ENCODE measurements at regions not wholly inside any gene's neighbourhood (a gene's known extent, or its start where the extent isn't known, plus 50 kb on each side); places are given as distances from the start of the nearest gene placed in this dataset.

DNA sequence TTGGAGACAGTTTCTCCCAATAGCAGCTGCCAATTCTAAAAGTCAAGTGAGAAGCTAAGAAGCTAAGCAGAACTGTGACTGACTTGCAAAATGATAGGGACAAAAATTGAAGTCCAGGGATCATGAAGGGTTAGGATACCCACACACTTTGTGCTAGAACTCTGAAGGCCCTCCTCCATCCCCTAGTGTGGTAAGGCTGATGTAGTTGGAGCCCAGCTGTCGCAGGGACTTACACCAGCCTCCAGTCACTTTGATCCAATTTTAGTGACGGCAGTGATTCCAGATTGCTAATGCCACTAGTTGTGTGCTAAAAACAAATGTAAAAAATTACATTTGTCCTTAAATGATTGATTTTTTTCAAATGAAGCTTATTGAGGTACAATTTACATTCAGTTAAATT, 742.7 kb upstream of the ZNF608 start:
- no TSS peak for BruUV-seq (replicated peaks)

More for the DNA sequence above, 742.7 kb upstream of the ZNF608 start:
- Histone ChIP-seq H3K9me3 (ENCODE audit: low read length) (peaks cover 19% of the 10 kb centered on the region), H3K4me1 (ENCODE audit: insufficient read depth, low read length) (no peaks in the 10 kb centered on the region), H3K36me3 (replicated peaks in 1 of 2; ENCODE audit: control insufficient read depth in 1 of 2, insufficient read depth in 2 of 2, low read length in 2 of 2) (no peaks in the 10 kb centered on the region), H3K79me2 (ENCODE audit: insufficient read depth, low read length) (no peaks in the 10 kb centered on the region), H3K27ac (ENCODE audit: extremely low read length, insufficient read depth, low read length) (no peak overlapping the region), H3K9ac (ENCODE audit: insufficient read depth, low read depth, low read length) (no peak overlapping the region), H3K27me3 (ENCODE audit: control insufficient read depth in 1 of 2, insufficient read depth in 2 of 2, low read length in 2 of 2) (no peaks in the 10 kb centered on the region), H3K4me2 (ENCODE audit: low read depth, low read length) (no peak overlapping the region), H3K4me3 (replicated peaks in 1 of 3; ENCODE audit: insufficient read depth in 1 of 3, low read depth in 2 of 3, low read length in 3 of 3) (no peak overlapping the region), H4K20me1 (ENCODE audit: insufficient read depth, low read length) (no peaks in the 10 kb centered on the region), H2AFZ (ENCODE audit: low read length) (no peak overlapping the region)
- 36% methylated on average over 2 of the region's 2 CpGs for WGBS (ENCODE audit: low lambda C conversion rate)
- intact Hi-C loops (cut with micrococcal nuclease; ENCODE audit: unreplicated experiment) = no loop called here
- POLR2A ChIA-PET = no interaction called here
- in situ Hi-C loops (cut with HindIII; ENCODE audit: extremely low pct_ligation_motif_present, low pct_unique_long_range_greater_than_20kb) = no loop called here
- ATAC-seq (no peak), DNase-seq (ENCODE audit: low spot score) (no peak), FAIRE-seq (no peak)
- CTCF ChIA-PET (ENCODE audit: low intra/inter-chr PET ratio, low total read pairs) = no interaction called here
- TF ChIP-seq SNAPC2 (CRISPR knock-in tag; IDR thresholded peaks at IDR 0.05) (no peak), DNMT1 (CRISPR knock-in tag; IDR thresholded peaks at IDR 0.05) (no peak), NCOA2 (CRISPR knock-in tag; IDR thresholded peaks at IDR 0.05) (no peak), NFYB (CRISPR knock-in tag; IDR thresholded peaks at IDR 0.05) (no peak), MAFF (IDR thresholded peaks at IDR 0.05; ENCODE audit: low read depth, low read length) (no peak), ZNF207 (IDR thresholded peaks at IDR 0.05; ENCODE audit: borderline replicate concordance) (no peak), ZNF160 (CRISPR knock-in tag; IDR thresholded peaks at IDR 0.05) (no peak), ZKSCAN8 (CRISPR knock-in tag; IDR thresholded peaks at IDR 0.05; ENCODE audit: borderline replicate concordance) (no peak), SMARCC2 (IDR thresholded peaks at IDR 0.05) (no peak), FOXC1 (CRISPR knock-in tag; IDR thresholded peaks at IDR 0.05; ENCODE audit: borderline replicate concordance) (no peak), TEAD3 (CRISPR knock-in tag; optimal IDR thresholded peaks at IDR 0.05; ENCODE audit: borderline replicate concordance) (no peak), PREB (CRISPR knock-in tag; IDR thresholded peaks at IDR 0.05) (no peak), KAT7 (CRISPR knock-in tag; IDR thresholded peaks at IDR 0.05; ENCODE audit: borderline replicate concordance) (no peak)
- TF ChIP-seq, protein P1, sequence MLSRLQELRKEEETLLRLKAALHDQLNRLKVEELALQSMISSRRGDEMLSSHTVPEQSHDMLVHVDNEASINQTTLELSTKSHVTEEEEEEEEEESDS (CRISPR knock-in tag; IDR thresholded peaks at IDR 0.05; ENCODE audit: borderline replicate concordance) = no peak
- TF ChIP-seq, protein P2, sequence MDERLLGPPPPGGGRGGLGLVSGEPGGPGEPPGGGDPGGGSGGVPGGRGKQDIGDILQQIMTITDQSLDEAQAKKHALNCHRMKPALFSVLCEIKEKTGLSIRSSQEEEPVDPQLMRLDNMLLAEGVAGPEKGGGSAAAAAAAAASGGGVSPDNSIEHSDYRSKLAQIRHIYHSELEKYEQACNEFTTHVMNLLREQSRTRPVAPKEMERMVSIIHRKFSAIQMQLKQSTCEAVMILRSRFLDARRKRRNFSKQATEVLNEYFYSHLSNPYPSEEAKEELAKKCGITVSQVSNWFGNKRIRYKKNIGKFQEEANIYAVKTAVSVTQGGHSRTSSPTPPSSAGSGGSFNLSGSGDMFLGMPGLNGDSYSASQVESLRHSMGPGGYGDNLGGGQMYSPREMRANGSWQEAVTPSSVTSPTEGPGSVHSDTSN (CRISPR knock-in tag; IDR thresholded peaks at IDR 0.05) = no peak

Data from HepG2 (cell line).